WERI-Rb-1 (cell line): ENCODE measurements at regions not wholly inside any gene's neighbourhood (a gene's known extent, or its start where the extent isn't known, plus 50 kb on each side); places are given as distances from the start of the nearest gene placed in this dataset.

Experiments used
- DNase-seq: peaks from one replicate; pipeline ENCODE4 v3.0.0-alpha.2; 2020
- H3K27ac ChIP-seq: fragments of 250-450 bp; sonication (Bioruptor Pico); 2 replicates; pipeline ENCODE4 v1.5.1; 2020; ENCODE audit warnings: mild to moderate bottlenecking, moderate library complexity
- H3K27me3 ChIP-seq: fragments of 250-450 bp; sonication (Bioruptor Pico); 2 replicates; pipeline ENCODE4 v1.5.1; 2021; ENCODE audit warnings: mild to moderate bottlenecking, low read depth, moderate library complexity; ENCODE audit not compliant: insufficient read depth, severe bottlenecking
- H3K36me3 ChIP-seq: fragments of 250-450 bp; sonication (Bioruptor Pico); 2 replicates; pipeline ENCODE4 v1.5.1; 2020; ENCODE audit warnings: mild to moderate bottlenecking, moderate library complexity
- H3K4me3 ChIP-seq: 2 replicates; pipeline ENCODE4 v1.5.1; 2011; ENCODE audit warnings: low read depth, mild to moderate bottlenecking, control low read depth, low read length
- H3K9me3 ChIP-seq: fragments of 250-450 bp; sonication (Bioruptor Pico); 2 replicates; pipeline ENCODE4 v1.5.1; 2021; ENCODE audit warnings: mild to moderate bottlenecking, moderate library complexity; ENCODE audit not compliant: severe bottlenecking
- CTCF ChIP-seq: IDR thresholded peaks from 2 replicates; pipeline ENCODE4 v1.5.1; 2011; ENCODE audit warnings: low read depth, mild to moderate bottlenecking, control low read depth, inconsistent platforms, low read length

DNA sequence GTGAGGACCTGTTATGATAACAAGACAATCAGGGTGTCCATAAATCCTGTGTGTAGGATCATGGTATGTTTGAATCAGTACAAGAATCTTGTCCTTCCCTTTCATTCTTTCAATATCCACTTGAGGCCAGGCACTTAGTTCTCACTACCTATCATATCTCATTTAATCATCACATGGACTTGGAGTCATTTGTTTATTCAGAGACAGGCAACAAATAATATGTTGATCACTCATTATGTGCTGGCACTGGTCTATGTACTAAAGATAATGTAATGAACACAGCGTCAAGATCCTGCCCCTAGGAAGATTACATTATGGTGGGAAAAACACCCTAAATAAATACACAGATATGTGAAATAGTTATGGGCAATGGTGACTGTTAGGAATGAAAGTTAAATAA lies 342.6 kb downstream of the LPIN1 start:
- no peak overlapping the region for H3K27ac ChIP-seq
- H3K27me3 ChIP-seq, result no peaks in the 10 kb centered on the region
- no peak for TF ChIP-seq CTCF
- DNase-seq, result no peak
- H3K9me3 ChIP-seq, result no peaks in the 10 kb centered on the region
- no peak overlapping the region for H3K4me3 ChIP-seq
- no peaks in the 10 kb centered on the region for H3K36me3 ChIP-seq

GRCh38 chr2:12089496-12089895 lies 343.1 kb downstream of the LPIN1 start:
- TF ChIP-seq CTCF, result no peak
- Histone ChIP-seq H3K27me3 (no peaks in the 10 kb centered on the region), H3K36me3 (no peaks in the 10 kb centered on the region), H3K4me3 (no peak overlapping the region), H3K27ac (no peak overlapping the region), H3K9me3 (no peaks in the 10 kb centered on the region)
- no peak for DNase-seq

DNA sequence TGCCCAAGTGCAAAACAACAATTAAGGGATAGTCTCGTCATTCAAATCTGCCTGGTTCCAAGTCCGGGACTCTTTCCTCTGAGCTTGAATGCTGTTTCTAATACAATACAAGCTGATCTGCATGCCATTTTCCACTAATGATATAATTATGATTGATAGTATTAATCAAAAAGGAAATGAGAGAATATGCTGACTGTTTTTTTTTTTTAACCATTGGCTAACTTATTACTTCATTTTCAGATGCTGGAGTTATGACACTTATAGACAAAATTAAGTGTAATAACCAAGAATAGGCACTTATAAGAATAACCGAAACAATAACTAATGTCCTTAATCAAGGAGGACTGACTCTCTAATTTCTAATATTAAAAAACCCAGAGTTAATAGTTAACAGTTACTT lies 343.6 kb downstream of the LPIN1 start:
- Histone ChIP-seq H3K36me3 (no peaks in the 10 kb centered on the region), H3K4me3 (no peak overlapping the region), H3K9me3 (no peaks in the 10 kb centered on the region), H3K27ac (no peak overlapping the region), H3K27me3 (no peaks in the 10 kb centered on the region)
- DNase-seq, result no peak
- TF ChIP-seq CTCF, result no peak

DNA sequence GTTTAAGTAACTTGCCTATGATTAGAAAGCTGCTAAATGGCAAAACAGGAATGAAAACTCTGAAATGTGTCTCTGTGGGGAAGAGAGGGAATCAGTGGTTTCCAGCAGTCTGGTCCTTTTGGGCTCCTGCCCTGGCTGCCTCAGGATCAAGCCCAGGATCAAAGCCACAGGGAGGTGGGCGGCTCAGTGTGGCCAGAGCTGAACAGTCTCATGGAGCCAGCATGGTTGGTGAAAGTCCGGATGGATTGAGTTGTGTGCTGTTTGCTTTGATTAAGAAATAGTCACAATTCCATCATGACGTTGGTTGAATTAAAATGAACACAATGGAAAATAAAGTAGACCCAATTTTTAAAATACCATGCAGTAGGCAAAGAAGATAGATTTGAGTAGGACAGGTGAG lies 344.2 kb downstream of the LPIN1 start:
- Histone ChIP-seq H3K4me3 (no peak overlapping the region), H3K27ac (no peak overlapping the region), H3K27me3 (no peaks in the 10 kb centered on the region), H3K9me3 (no peaks in the 10 kb centered on the region), H3K36me3 (no peaks in the 10 kb centered on the region)
- TF ChIP-seq CTCF, result no peak
- no peak for DNase-seq

GRCh38 chr2:12091201-12091806 lies 344.9 kb downstream of the LPIN1 start:
- no peak for TF ChIP-seq CTCF
- no peak overlapping the region for H3K4me3 ChIP-seq
- H3K9me3 ChIP-seq, result no peaks in the 10 kb centered on the region
- no peak overlapping the region for H3K27ac ChIP-seq
- no peak for DNase-seq
- no peaks in the 10 kb centered on the region for H3K27me3 ChIP-seq
- H3K36me3 ChIP-seq, result no peaks in the 10 kb centered on the region

DNA sequence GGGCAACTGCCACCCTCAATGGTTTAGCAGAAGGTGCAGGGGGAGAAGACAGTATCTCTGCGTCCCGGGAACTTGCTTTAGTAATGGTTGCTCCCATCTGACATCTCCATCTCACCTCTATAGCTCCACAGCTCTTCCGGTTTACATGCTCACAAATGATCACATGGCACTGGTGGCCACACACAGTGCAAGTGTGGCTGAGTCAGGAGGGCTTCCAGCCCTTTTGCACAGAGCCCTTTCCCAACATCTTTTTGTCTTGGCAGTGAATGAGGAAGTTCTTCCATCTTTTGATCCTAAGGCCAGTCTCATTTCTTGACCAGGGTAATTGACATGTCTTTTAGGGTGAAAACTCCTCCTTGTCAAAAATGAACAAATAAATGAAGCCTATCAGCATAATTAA lies 347.7 kb downstream of the LPIN1 start:
- Histone ChIP-seq H3K9me3 (no peaks in the 10 kb centered on the region), H3K4me3 (no peak overlapping the region)
- no peak for DNase-seq

More for the DNA sequence above, 347.7 kb downstream of the LPIN1 start:
- Histone ChIP-seq H3K36me3 (no peaks in the 10 kb centered on the region), H3K27me3 (no peaks in the 10 kb centered on the region), H3K27ac (no peak overlapping the region)
- no peak for TF ChIP-seq CTCF
